IMR-90 (cell line): ENCODE measurements at regions not wholly inside any gene's neighbourhood (a gene's known extent, or its start where the extent isn't known, plus 50 kb on each side); places are given as distances from the start of the nearest gene placed in this dataset.

ENCODE experiments used
- CEBPB ChIP-seq: IDR thresholded peaks from 2 replicates; pipeline ENCODE4 v1.6.1; 2012; ENCODE audit warnings: low read depth, low read length, improper control_type of control experiment
- MAFK ChIP-seq: IDR thresholded peaks from 2 replicates; pipeline ENCODE4 v1.6.1; 2012; ENCODE audit warnings: low read depth, low read length, improper control_type of control experiment
- POLR2A ChIP-seq: IDR thresholded peaks from 2 replicates; pipeline ENCODE4 v1.6.1; 2012; ENCODE audit warnings: mild to moderate bottlenecking, low read depth, low read length
- RAD21 ChIP-seq: IDR thresholded peaks from 2 replicates; pipeline ENCODE4 v1.6.1; 2012; ENCODE audit warnings: low read length, improper control_type of control experiment
- TF ChIP-seq, protein P1 (sequence below): conservative IDR thresholded peaks from 2 replicates; pipeline ENCODE4 v1.5.1; 2012; ENCODE audit warnings: mild to moderate bottlenecking, low read depth, low read length, improper control_type of control experiment

DNA sequence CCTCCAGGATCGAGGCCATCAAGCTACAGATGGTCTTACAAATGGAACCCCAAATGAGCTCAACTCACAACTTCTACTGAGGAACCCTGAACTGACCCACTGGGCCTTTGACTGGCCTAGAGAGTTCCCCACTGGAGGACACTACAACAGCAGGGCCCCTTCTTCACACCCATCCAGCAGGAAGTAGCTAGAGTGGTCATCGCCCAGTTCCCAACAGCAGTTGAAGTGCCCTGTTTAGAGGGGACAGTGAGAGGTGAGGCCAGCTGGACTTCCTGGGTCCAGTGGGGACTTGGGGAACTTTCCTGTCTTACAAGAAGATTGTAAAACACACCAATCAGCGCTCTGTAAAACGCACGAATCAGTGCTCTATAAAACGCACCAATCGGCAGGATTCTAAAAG, 247.9 kb upstream of the BTG1 start:
- TF ChIP-seq, protein P1, sequence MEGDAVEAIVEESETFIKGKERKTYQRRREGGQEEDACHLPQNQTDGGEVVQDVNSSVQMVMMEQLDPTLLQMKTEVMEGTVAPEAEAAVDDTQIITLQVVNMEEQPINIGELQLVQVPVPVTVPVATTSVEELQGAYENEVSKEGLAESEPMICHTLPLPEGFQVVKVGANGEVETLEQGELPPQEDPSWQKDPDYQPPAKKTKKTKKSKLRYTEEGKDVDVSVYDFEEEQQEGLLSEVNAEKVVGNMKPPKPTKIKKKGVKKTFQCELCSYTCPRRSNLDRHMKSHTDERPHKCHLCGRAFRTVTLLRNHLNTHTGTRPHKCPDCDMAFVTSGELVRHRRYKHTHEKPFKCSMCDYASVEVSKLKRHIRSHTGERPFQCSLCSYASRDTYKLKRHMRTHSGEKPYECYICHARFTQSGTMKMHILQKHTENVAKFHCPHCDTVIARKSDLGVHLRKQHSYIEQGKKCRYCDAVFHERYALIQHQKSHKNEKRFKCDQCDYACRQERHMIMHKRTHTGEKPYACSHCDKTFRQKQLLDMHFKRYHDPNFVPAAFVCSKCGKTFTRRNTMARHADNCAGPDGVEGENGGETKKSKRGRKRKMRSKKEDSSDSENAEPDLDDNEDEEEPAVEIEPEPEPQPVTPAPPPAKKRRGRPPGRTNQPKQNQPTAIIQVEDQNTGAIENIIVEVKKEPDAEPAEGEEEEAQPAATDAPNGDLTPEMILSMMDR: no peak
- no peak for TF ChIP-seq MAFK
- no peak for TF ChIP-seq POLR2A
- TF ChIP-seq RAD21: no peak
- TF ChIP-seq CEBPB: no peak
